Stimulated activated CD8-positive, alpha-beta memory T cell treated with anti-CD3 and anti-CD28 coated beads, Interleukin-12 subunit alpha, Interleukin-12 subunit beta, amount 100 ng/mL, for 1 hour (primary cell): ENCODE measurements at regions not wholly inside any gene's neighbourhood (a gene's known extent, or its start where the extent isn't known, plus 50 kb on each side); places are given as distances from the start of the nearest gene placed in this dataset.

Experiments used
- DNase-seq: peaks from one replicate; pipeline ENCODE4 v3.0.0-alpha.2; 2020; ENCODE audit warnings: low read depth

DNA sequence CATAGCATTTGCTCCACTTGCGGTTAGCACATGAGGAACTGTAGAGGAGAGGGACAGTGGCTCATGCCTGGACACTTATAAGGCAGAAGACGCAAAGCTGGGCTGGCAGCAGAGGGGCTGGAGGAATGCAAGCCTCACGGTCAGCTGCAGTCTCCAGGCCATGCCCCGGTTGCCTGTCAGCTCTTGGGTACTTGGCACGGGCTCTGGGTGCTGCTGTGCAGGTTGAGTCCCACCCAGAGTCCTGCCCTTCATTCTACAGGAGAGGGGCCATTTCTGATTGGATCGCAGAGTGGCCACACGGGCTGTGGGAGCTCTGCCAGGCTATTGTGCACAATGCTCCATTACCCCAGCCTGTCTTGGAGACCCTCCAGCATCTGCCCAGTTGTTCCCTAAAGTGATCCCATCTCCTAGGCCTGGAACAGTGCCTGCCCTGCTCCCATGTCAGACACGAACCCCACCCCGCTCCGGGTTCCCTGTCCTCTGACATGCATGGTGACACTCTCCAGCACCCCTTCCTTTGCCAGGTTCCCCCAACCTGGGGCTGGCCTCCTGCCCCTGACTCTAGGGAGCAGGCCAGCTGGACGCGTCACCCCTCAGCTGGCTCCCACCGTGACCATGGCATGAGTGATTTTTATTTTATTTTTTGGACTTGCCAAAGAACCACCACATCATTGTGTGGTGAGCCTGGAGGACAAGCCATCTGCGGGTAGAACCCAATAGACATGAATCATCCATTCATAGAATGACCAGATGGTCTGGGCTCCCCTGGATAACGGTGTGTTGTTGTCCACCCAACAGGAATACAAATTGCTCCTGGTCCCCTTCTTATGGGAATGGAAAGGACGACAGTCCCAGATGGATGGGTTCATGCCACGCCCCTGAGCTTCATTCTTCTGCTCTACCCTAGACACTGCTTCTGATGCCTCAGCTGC lies 51.0 kb upstream of the KLF13 start:
- DNase-seq: no peak

DNA sequence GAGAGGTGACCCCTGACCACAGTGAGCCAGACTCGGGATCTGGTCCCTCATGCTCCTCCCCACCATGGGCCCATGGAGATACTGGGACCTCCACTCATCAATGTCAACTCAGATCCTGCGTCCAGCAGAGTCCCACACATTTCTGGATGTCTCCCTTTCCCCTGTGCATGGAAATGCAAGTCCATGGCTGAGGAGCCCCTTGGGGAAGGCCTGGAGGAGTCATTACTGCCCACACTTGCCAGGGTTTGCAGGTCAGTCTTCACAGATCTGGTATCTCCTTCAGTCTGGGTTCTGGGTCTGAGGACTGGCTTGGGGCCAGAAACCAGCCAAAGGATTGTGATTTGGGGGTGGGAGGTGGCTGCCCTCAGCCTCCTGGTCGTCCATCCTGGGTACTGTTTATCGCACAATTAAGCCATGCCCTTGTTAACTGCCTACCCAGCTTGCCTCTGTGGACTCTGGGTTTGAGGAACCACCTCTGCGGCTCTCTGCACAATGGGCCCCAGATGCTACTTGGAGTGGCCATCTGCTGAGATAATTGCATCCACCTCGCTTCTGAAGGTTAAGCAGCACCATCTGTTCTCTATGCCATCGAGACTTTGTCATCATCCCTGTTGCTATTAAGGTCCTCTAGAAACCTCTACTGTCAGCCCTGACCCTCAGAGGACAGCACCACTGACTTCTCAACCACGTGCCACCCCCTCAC lies 49.9 kb upstream of the KLF13 start:
- DNase-seq: no peak
